Loucy (cell line): ENCODE measurements at regions not wholly inside any gene's neighbourhood (a gene's known extent, or its start where the extent isn't known, plus 50 kb on each side); places are given as distances from the start of the nearest gene placed in this dataset.

ENCODE experiments used
- H2AFZ ChIP-seq: fragments of 200-600 bp; sonication (generic); 2 replicates; pipeline ENCODE4 v1.6.0; 2016; ENCODE audit warnings: antibody characterized with exemption, mild to moderate bottlenecking, low read length, moderate library complexity
- H3F3A ChIP-seq: fragments of 200-600 bp; 2 replicates; pipeline ENCODE4 v1.6.0; 2016; ENCODE audit warnings: antibody characterized with exemption, low read depth, mild to moderate bottlenecking
- H3K27me3 ChIP-seq: fragments of 200-600 bp; sonication (generic); 2 replicates; pipeline ENCODE4 v1.6.1; 2014; ENCODE audit warnings: low read length, mild to moderate bottlenecking; ENCODE audit not compliant: insufficient read depth, poor library complexity, severe bottlenecking
- H3K36me3 ChIP-seq: fragments of 200-600 bp; sonication (generic); 2 replicates; pipeline ENCODE4 v1.6.1; 2016; ENCODE audit warnings: low read length; ENCODE audit not compliant: insufficient read depth
- H3K4me1 ChIP-seq: fragments of 200-600 bp; sonication (generic); 2 replicates; pipeline ENCODE4 v1.5.1; 2014; ENCODE audit warnings: low read length, mild to moderate bottlenecking; ENCODE audit not compliant: insufficient read depth, poor library complexity, severe bottlenecking
- H3K4me2 ChIP-seq: fragments of 200-600 bp; sonication (generic); 2 replicates; pipeline ENCODE4 v1.6.0; 2014; ENCODE audit warnings: antibody characterized with exemption, low read length, low read depth, mild to moderate bottlenecking; ENCODE audit not compliant: poor library complexity, severe bottlenecking
- H3K4me3 ChIP-seq: fragments of 200-600 bp; sonication (generic); 2 replicates; pipeline ENCODE4 v1.5.1; 2014; ENCODE audit warnings: low read length, mild to moderate bottlenecking, mixed read lengths; ENCODE audit not compliant: poor library complexity, severe bottlenecking
- H3K79me2 ChIP-seq: fragments of 200-600 bp; sonication (generic); 2 replicates; pipeline ENCODE4 v1.6.1; 2014; ENCODE audit warnings: low read length; ENCODE audit not compliant: insufficient read depth
- H3K9ac ChIP-seq: fragments of 200-600 bp; sonication (generic); 2 replicates; pipeline ENCODE4 v1.6.0; 2014; ENCODE audit warnings: mild to moderate bottlenecking, low read depth, low read length, moderate library complexity; ENCODE audit not compliant: poor library complexity, severe bottlenecking
- H3K9me2 ChIP-seq: fragments of 200-600 bp; sonication (generic); replicated peaks from 2 replicates; pipeline ENCODE4 v1.6.1; 2016; ENCODE audit warnings: low read depth, low read length, mixed read lengths
- H3K9me3 ChIP-seq: fragments of 200-600 bp; sonication (generic); 2 replicates; pipeline ENCODE4 v1.6.1; 2014; ENCODE audit warnings: mild to moderate bottlenecking, antibody characterized with exemption, low read length, low read depth; ENCODE audit not compliant: insufficient read depth
- H4K20me1 ChIP-seq: fragments of 200-600 bp; sonication (generic); 2 replicates; pipeline ENCODE4 v1.6.0; 2014; ENCODE audit warnings: antibody characterized with exemption, low read length, mild to moderate bottlenecking; ENCODE audit not compliant: insufficient read depth, poor library complexity, severe bottlenecking
- EZH2phosphoT487 ChIP-seq: fragments of 200-600 bp; IDR thresholded peaks from 2 replicates; pipeline ENCODE4 v1.6.1; 2018; ENCODE audit warnings: antibody characterized with exemption, mild to moderate bottlenecking, moderate library complexity, borderline replicate concordance
- TF ChIP-seq, protein P1 (sequence below): fragments of 200-600 bp; sonication (generic); conservative IDR thresholded peaks from 2 replicates; pipeline ENCODE4 v1.5.1; 2014; ENCODE audit warnings: mild to moderate bottlenecking, antibody characterized with exemption, low read length

DNA sequence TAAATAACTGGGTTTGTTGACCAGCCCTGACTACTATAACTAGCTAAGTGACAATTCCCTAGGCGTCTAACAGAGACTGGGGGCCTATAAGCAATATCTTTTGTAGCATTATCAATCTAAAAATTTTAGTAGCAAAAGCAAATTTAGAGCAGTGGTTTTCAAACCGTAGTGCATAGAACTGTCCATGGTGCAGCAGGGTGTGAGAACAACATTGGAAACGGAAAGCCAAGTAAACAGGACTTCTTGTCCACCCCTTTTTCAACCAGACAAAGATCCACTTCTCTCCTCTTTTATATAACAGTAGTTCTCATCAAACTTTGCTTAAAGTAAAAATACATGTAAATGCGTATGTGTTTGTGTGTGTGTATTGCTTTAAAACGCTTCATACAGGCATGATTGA, 1099.1 kb upstream of the ATXN8OS start:
- H2AFZ ChIP-seq = no peak overlapping the region
- no peak overlapping the region for H3K9ac ChIP-seq
- no peaks in the 10 kb centered on the region for H3K9me2 ChIP-seq
- H3K9me3 ChIP-seq = no peaks in the 10 kb centered on the region
- no peak for TF ChIP-seq EZH2phosphoT487
- TF ChIP-seq, protein P1, sequence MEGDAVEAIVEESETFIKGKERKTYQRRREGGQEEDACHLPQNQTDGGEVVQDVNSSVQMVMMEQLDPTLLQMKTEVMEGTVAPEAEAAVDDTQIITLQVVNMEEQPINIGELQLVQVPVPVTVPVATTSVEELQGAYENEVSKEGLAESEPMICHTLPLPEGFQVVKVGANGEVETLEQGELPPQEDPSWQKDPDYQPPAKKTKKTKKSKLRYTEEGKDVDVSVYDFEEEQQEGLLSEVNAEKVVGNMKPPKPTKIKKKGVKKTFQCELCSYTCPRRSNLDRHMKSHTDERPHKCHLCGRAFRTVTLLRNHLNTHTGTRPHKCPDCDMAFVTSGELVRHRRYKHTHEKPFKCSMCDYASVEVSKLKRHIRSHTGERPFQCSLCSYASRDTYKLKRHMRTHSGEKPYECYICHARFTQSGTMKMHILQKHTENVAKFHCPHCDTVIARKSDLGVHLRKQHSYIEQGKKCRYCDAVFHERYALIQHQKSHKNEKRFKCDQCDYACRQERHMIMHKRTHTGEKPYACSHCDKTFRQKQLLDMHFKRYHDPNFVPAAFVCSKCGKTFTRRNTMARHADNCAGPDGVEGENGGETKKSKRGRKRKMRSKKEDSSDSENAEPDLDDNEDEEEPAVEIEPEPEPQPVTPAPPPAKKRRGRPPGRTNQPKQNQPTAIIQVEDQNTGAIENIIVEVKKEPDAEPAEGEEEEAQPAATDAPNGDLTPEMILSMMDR = no peak
- H3K4me3 ChIP-seq = no peak overlapping the region
- no peaks in the 10 kb centered on the region for H3K27me3 ChIP-seq
- H4K20me1 ChIP-seq = no peaks in the 10 kb centered on the region
- no peak overlapping the region for H3K4me2 ChIP-seq
- no peaks in the 10 kb centered on the region for H3F3A ChIP-seq
- H3K4me1 ChIP-seq = no peaks in the 10 kb centered on the region
- no peaks in the 10 kb centered on the region for H3K79me2 ChIP-seq
- no peaks in the 10 kb centered on the region for H3K36me3 ChIP-seq

DNA sequence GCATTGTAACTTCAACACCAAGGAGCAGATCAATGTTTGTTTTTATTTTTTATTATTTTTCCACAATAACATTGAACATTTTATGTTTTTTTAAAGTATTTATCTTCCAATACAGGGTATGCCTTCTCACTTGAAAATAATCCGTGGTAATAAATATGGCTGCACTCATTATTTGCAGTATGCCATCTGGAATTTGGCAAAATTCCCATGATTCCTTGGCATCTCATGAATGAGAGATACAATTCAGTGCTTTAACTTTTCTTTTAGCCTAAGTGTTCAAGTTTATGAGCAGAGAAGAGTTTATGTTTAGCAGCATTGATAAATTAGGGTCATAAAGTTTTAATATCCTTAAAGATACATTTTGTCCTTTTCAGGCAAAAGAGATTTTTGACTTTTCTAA, 1109.6 kb upstream of the ATXN8OS start:
- no peaks in the 10 kb centered on the region for H3K4me1 ChIP-seq
- no peak overlapping the region for H3K4me2 ChIP-seq
- no peaks in the 10 kb centered on the region for H4K20me1 ChIP-seq
- no peaks in the 10 kb centered on the region for H3K27me3 ChIP-seq
- H3K4me3 ChIP-seq = no peak overlapping the region
- no peak overlapping the region for H2AFZ ChIP-seq
- no peaks in the 10 kb centered on the region for H3K79me2 ChIP-seq
- no peak overlapping the region for H3K9ac ChIP-seq
- no peaks in the 10 kb centered on the region for H3K36me3 ChIP-seq
- no peaks in the 10 kb centered on the region for H3K9me3 ChIP-seq
- H3F3A ChIP-seq = no peaks in the 10 kb centered on the region
- no peaks in the 10 kb centered on the region for H3K9me2 ChIP-seq
- no peak for TF ChIP-seq EZH2phosphoT487
- TF ChIP-seq, protein P1 = no peak

DNA sequence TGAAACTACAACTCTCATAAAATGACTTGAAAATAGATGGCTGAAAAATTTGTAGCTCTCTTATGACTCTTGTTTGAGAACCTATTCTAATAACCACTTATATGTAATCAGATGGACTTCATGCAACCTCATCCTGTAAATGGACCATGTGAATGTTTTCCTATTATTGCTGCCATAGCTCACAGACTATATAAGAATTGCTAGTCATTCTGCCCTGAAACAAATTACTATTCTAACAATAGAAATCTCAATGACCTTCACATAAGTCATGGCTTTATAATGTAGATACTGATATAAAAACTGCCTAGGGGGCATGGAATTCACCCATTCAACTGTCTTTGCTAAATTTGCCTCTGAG, 1111.0 kb upstream of the ATXN8OS start:
- Histone ChIP-seq H3K79me2 (no peaks in the 10 kb centered on the region), H3K36me3 (no peaks in the 10 kb centered on the region), H3F3A (no peaks in the 10 kb centered on the region), H3K9me2 (no peaks in the 10 kb centered on the region), H3K4me2 (no peak overlapping the region), H3K9ac (no peak overlapping the region), H2AFZ (no peak overlapping the region), H3K9me3 (no peaks in the 10 kb centered on the region), H3K27me3 (no peaks in the 10 kb centered on the region), H3K4me3 (no peak overlapping the region), H4K20me1 (no peaks in the 10 kb centered on the region), H3K4me1 (no peaks in the 10 kb centered on the region)
- no peak for TF ChIP-seq EZH2phosphoT487

DNA sequence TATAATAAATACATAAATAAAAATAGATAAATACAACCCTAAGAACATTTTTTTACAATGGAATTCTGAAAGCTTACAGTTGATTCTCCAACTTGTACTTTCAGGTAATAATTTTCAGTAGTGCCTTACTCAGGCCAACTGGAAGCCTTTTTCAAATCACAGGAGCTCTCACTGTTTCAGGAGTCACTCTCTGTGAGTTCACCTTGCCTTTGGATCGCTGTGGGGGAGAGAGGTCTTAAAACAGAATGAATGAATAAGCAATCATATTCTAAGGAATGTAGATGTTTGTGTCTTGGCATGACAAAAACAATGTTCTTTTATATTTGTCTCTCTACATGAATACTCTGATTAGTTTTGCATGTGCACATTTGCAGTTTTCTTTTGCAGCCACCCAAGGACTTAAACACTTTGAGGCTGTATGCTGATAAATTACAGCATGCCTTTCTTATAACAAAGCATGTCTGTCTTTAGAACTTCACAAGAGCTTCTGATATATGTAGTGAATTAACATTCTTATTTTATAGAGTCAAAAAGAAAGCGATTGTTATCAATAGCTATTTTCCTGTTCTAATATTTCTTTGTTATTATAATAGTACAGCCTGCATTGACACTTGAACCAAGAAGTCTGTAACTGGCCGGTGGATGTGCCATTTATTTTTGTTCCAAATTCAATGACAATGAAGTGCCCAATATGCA, 1111.5 kb upstream of the ATXN8OS start:
- H3K9me2 ChIP-seq = no peaks in the 10 kb centered on the region
- no peak overlapping the region for H3K4me3 ChIP-seq
- no peak overlapping the region for H3K4me2 ChIP-seq
- H3K9me3 ChIP-seq = no peaks in the 10 kb centered on the region
- H3F3A ChIP-seq = no peaks in the 10 kb centered on the region
- no peaks in the 10 kb centered on the region for H3K79me2 ChIP-seq
- no peaks in the 10 kb centered on the region for H3K36me3 ChIP-seq
- no peaks in the 10 kb centered on the region for H3K27me3 ChIP-seq
- no peak overlapping the region for H3K9ac ChIP-seq
- TF ChIP-seq, protein P1 = no peak
- TF ChIP-seq EZH2phosphoT487 = no peak
- H4K20me1 ChIP-seq = no peaks in the 10 kb centered on the region
- H2AFZ ChIP-seq = no peak overlapping the region
- no peaks in the 10 kb centered on the region for H3K4me1 ChIP-seq
